ENCODE measurements at regions not wholly inside any gene's neighbourhood (a gene's known extent, or its start where the extent isn't known, plus 50 kb on each side); places are given as distances from the start of the nearest gene placed in this dataset.

- Histone ChIP-seq H3K27ac (no peak overlapping the region), H3K27me3 (no peaks in the 10 kb centered on the region), H3K36me3 (no peaks in the 10 kb centered on the region), H3K4me1 (no peaks in the 10 kb centered on the region), H3K9me3 (no peaks in the 10 kb centered on the region), H3K9ac (ENCODE audit: low read depth in 2 of 2, low read length in 2 of 2) (no peak overlapping the region), H3K4me3 (no peak overlapping the region)
- intact Hi-C loops (cut with DNase I) = no loop called here
- DNase-seq = no peak
- TF ChIP-seq, protein P1, sequence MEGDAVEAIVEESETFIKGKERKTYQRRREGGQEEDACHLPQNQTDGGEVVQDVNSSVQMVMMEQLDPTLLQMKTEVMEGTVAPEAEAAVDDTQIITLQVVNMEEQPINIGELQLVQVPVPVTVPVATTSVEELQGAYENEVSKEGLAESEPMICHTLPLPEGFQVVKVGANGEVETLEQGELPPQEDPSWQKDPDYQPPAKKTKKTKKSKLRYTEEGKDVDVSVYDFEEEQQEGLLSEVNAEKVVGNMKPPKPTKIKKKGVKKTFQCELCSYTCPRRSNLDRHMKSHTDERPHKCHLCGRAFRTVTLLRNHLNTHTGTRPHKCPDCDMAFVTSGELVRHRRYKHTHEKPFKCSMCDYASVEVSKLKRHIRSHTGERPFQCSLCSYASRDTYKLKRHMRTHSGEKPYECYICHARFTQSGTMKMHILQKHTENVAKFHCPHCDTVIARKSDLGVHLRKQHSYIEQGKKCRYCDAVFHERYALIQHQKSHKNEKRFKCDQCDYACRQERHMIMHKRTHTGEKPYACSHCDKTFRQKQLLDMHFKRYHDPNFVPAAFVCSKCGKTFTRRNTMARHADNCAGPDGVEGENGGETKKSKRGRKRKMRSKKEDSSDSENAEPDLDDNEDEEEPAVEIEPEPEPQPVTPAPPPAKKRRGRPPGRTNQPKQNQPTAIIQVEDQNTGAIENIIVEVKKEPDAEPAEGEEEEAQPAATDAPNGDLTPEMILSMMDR (IDR thresholded peaks at IDR 0.05) = no peak
Observed at GRCh38 chr20:24730750-24731149, 218.3 kb upstream of the CST7 start.

DNA sequence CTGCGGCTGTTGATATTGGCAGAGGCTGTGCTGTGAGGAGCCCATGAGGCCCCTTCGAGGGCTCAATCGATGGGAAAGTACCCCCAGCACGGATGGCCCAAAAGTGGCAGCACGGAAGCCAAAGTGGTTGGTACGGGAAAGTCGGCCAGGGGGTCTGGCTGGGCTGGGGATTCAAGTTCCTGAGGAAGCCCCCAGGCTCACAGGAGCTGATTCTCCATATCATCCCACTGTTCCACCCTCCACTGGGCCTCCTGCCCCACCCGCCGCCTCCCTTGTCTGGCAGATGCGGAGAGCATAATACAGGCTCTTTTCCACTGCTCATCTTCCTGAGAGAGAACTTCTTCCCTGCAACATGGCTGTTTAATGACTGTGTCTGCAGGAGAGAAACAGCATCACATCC lies 217.8 kb upstream of the CST7 start:
- Histone ChIP-seq H3K27me3 (no peaks in the 10 kb centered on the region), H3K36me3 (no peaks in the 10 kb centered on the region), H3K9me3 (no peaks in the 10 kb centered on the region), H3K9ac (ENCODE audit: low read depth in 2 of 2, low read length in 2 of 2) (no peak overlapping the region), H3K4me1 (no peaks in the 10 kb centered on the region), H3K4me3 (no peak overlapping the region), H3K27ac (no peak overlapping the region)
- TF ChIP-seq, protein P1 (IDR thresholded peaks at IDR 0.05) = no peak
- DNase-seq = no peak
- intact Hi-C loops (cut with DNase I) = no loop called here

- no peaks in the 10 kb centered on the region for H3K9me3 ChIP-seq
- H3K27me3 ChIP-seq = no peaks in the 10 kb centered on the region
- DNase-seq = no peak
- no peak overlapping the region for H3K27ac ChIP-seq
- intact Hi-C loops (cut with DNase I) = no loop called here
- TF ChIP-seq, protein P1 (IDR thresholded peaks at IDR 0.05) = no peak
- no peaks in the 10 kb centered on the region for H3K36me3 ChIP-seq
- no peaks in the 10 kb centered on the region for H3K4me1 ChIP-seq
- H3K4me3 ChIP-seq = no peak overlapping the region
- H3K9ac ChIP-seq (ENCODE audit: low read depth in 2 of 2, low read length in 2 of 2) = no peak overlapping the region
Observed at GRCh38 chr20:24732076-24732475, 217.0 kb upstream of the CST7 start.

GRCh38 chr20:24732599-24732998 lies 216.5 kb upstream of the CST7 start:
- TF ChIP-seq, protein P1 (IDR thresholded peaks at IDR 0.05) = no peak
- H3K27me3 ChIP-seq = no peaks in the 10 kb centered on the region
- no peaks in the 10 kb centered on the region for H3K9me3 ChIP-seq
- intact Hi-C loops (cut with DNase I) = no loop called here
- H3K9ac ChIP-seq (ENCODE audit: low read depth in 2 of 2, low read length in 2 of 2) = no peak overlapping the region
- no peaks in the 10 kb centered on the region for H3K36me3 ChIP-seq
- H3K4me1 ChIP-seq = no peaks in the 10 kb centered on the region
- DNase-seq = no peak
- no peak overlapping the region for H3K4me3 ChIP-seq
- H3K27ac ChIP-seq = no peak overlapping the region

- TF ChIP-seq, protein P1 (IDR thresholded peaks at IDR 0.05) = no peak
- H3K27ac ChIP-seq = no peak overlapping the region
Observed at GRCh38 chr20:24733416-24733815, 215.7 kb upstream of the CST7 start.

GRCh38 chr20:24734139-24734538 lies 214.9 kb upstream of the CST7 start:
- Histone ChIP-seq H3K9me3 (no peaks in the 10 kb centered on the region), H3K27me3 (no peaks in the 10 kb centered on the region), H3K4me1 (no peaks in the 10 kb centered on the region), H3K36me3 (no peaks in the 10 kb centered on the region), H3K27ac (no peak overlapping the region), H3K4me3 (no peak overlapping the region), H3K9ac (ENCODE audit: low read depth in 2 of 2, low read length in 2 of 2) (no peak overlapping the region)
- TF ChIP-seq, protein P1 (IDR thresholded peaks at IDR 0.05) = no peak
- DNase-seq = no peak
- intact Hi-C loops (cut with DNase I) = no loop called here

More at GRCh38 chr20:24733416-24733815, 215.7 kb upstream of the CST7 start:
- Histone ChIP-seq H3K36me3 (no peaks in the 10 kb centered on the region), H3K27me3 (no peaks in the 10 kb centered on the region), H3K4me3 (no peak overlapping the region), H3K9me3 (no peaks in the 10 kb centered on the region), H3K9ac (ENCODE audit: low read depth in 2 of 2, low read length in 2 of 2) (no peak overlapping the region), H3K4me1 (no peaks in the 10 kb centered on the region)
- no peak for DNase-seq
- intact Hi-C loops (cut with DNase I) = no loop called here
